ENCODE measurements at regions not wholly inside any gene's neighbourhood (a gene's known extent, or its start where the extent isn't known, plus 50 kb on each side); places are given as distances from the start of the nearest gene placed in this dataset.
"Not testable (repeated sequence)": the region's sequence is repeated elsewhere in the genome, so short reads cannot be mapped to it uniquely, and the experiment has no call there.

GRCh38 chr4:118514332-118514731 is 161.5 kb upstream of the PRSS12 start:
- ATAC-seq; intact Hi-C loops (cut with DNase I); H3K27me3 ChIP-seq; H3K4me1 ChIP-seq; H3K36me3 ChIP-seq; H3K27ac ChIP-seq; H3K9me3 ChIP-seq; DNase-seq; H3K4me3 ChIP-seq: not testable (repeated sequence)

GRCh38 chr4:118516107-118516506 is 163.3 kb upstream of the PRSS12 start:
- H3K4me3 ChIP-seq; H3K27me3 ChIP-seq; H3K9me3 ChIP-seq; intact Hi-C loops (cut with DNase I); H3K27ac ChIP-seq; DNase-seq; H3K4me1 ChIP-seq; H3K36me3 ChIP-seq: not testable (repeated sequence)
- peak; percentile 36 for ATAC-seq

- H3K9me3 ChIP-seq; H3K27ac ChIP-seq; ATAC-seq; H3K4me3 ChIP-seq; H3K27me3 ChIP-seq; intact Hi-C loops (cut with DNase I); DNase-seq; H3K4me1 ChIP-seq; H3K36me3 ChIP-seq: not testable (repeated sequence)
Observed at GRCh38 chr4:118530107-118530506, 155.1 kb upstream of the METTL14 start.

- H3K9me3 ChIP-seq; H3K27me3 ChIP-seq; ATAC-seq; H3K4me1 ChIP-seq; H3K4me3 ChIP-seq; H3K36me3 ChIP-seq; intact Hi-C loops (cut with DNase I); H3K27ac ChIP-seq; DNase-seq: not testable (repeated sequence)
Observed at GRCh38 chr4:118531947-118532346, 153.2 kb upstream of the METTL14 start.

GRCh38 chr4:118535788-118536187 is 149.4 kb upstream of the METTL14 start:
- H3K4me1 ChIP-seq; H3K9me3 ChIP-seq; H3K4me3 ChIP-seq; intact Hi-C loops (cut with DNase I); H3K27me3 ChIP-seq; H3K27ac ChIP-seq; DNase-seq; ATAC-seq; H3K36me3 ChIP-seq: not testable (repeated sequence)

- intact Hi-C loops (cut with DNase I); H3K36me3 ChIP-seq; DNase-seq; H3K4me3 ChIP-seq; H3K27ac ChIP-seq; H3K4me1 ChIP-seq; H3K9me3 ChIP-seq; H3K27me3 ChIP-seq: not testable (repeated sequence)
- peak; percentile 37 for TF ChIP-seq CTCF (IDR thresholded peaks at IDR 0.05)
- peak; percentile 49 for ATAC-seq
Observed at GRCh38 chr4:118539412-118540077, 145.6 kb upstream of the METTL14 start.

- intact Hi-C loops (cut with DNase I); H3K4me1 ChIP-seq; DNase-seq; H3K36me3 ChIP-seq; H3K4me3 ChIP-seq; H3K9me3 ChIP-seq; ATAC-seq; H3K27me3 ChIP-seq; H3K27ac ChIP-seq: not testable (repeated sequence)
Observed at GRCh38 chr4:118556576-118556975, 128.6 kb upstream of the METTL14 start.

GRCh38 chr4:118557298-118557851 is 127.8 kb upstream of the METTL14 start:
- Histone ChIP-seq H3K4me1 (no peaks in the 10 kb centered on the region), H3K27ac (no peak overlapping the region), H3K9me3 (no peaks in the 10 kb centered on the region), H3K36me3 (no peaks in the 10 kb centered on the region), H3K4me3 (no peak overlapping the region), H3K27me3 (no peaks in the 10 kb centered on the region)
- DNase-seq: no peak
- TF ChIP-seq CTCF (IDR thresholded peaks at IDR 0.05): no peak
- intact Hi-C loops (cut with DNase I): no loop called here
- ATAC-seq: no peak

- H3K4me3 ChIP-seq; H3K27ac ChIP-seq; H3K36me3 ChIP-seq; H3K4me1 ChIP-seq; H3K27me3 ChIP-seq; ATAC-seq; H3K9me3 ChIP-seq; intact Hi-C loops (cut with DNase I); DNase-seq: not testable (repeated sequence)
Observed at GRCh38 chr4:118558188-118558587, 127.0 kb upstream of the METTL14 start.

GRCh38 chr4:118561559-118561958 is 123.6 kb upstream of the METTL14 start:
- H3K4me1 ChIP-seq; H3K36me3 ChIP-seq; intact Hi-C loops (cut with DNase I); H3K4me3 ChIP-seq; H3K27ac ChIP-seq; H3K9me3 ChIP-seq; H3K27me3 ChIP-seq; ATAC-seq; DNase-seq: not testable (repeated sequence)

- ATAC-seq: peak; percentile 78
- H3K27ac ChIP-seq; H3K27me3 ChIP-seq; DNase-seq; intact Hi-C loops (cut with DNase I); H3K9me3 ChIP-seq; H3K36me3 ChIP-seq; H3K4me1 ChIP-seq; H3K4me3 ChIP-seq: not testable (repeated sequence)
Observed at GRCh38 chr4:118566003-118566513, 119.1 kb upstream of the METTL14 start.

- H3K27me3 ChIP-seq; H3K4me1 ChIP-seq; H3K4me3 ChIP-seq; H3K36me3 ChIP-seq; intact Hi-C loops (cut with DNase I); H3K27ac ChIP-seq; DNase-seq; H3K9me3 ChIP-seq; ATAC-seq: not testable (repeated sequence)
Observed at GRCh38 chr4:118572991-118573390, 112.2 kb upstream of the METTL14 start.

Measured in upper lobe of right lung (tissue), 1 donor.